Neural cell (in vitro differentiated cells): ENCODE measurements at regions not wholly inside any gene's neighbourhood (a gene's known extent, or its start where the extent isn't known, plus 50 kb on each side); places are given as distances from the start of the nearest gene placed in this dataset.

Experiments
- H2AFZ ChIP-seq: fragments of 200-600, 300-800 bp; sonication (generic), shearing (Covaris generic); 2 replicates; pipeline ENCODE4 v1.6.0; 2014; ENCODE audit warnings: low read depth, mild to moderate bottlenecking, antibody characterized with exemption, low read length, moderate library complexity
- H3F3A ChIP-seq: fragments of 200-600 bp; shearing (Covaris generic); 2 replicates; pipeline ENCODE4 v1.6.1; 2016; ENCODE audit warnings: mild to moderate bottlenecking, moderate library complexity, mixed read lengths, antibody characterized with exemption, low read length; ENCODE audit not compliant: insufficient read depth, poor library complexity, severe bottlenecking
- H3K27ac ChIP-seq: fragments of 200-600, 300-800 bp; sonication (generic), shearing (Covaris generic); 2 replicates; pipeline ENCODE4 v1.5.1; 2014; ENCODE audit warnings: mild to moderate bottlenecking, low read length, moderate library complexity
- H3K27me3 ChIP-seq: fragments of 300-800, 200-600 bp; sonication (generic), shearing (Covaris generic); 2 replicates; pipeline ENCODE4 v1.6.0; 2014; ENCODE audit warnings: mild to moderate bottlenecking, low read depth, low read length, moderate library complexity; ENCODE audit not compliant: insufficient read depth
- H3K36me3 ChIP-seq: fragments of 300-800, 200-600 bp; sonication (generic), shearing (Covaris generic); 2 replicates; pipeline ENCODE4 v1.5.1; 2014; ENCODE audit warnings: mild to moderate bottlenecking, antibody characterized with exemption, low read length, moderate library complexity; ENCODE audit not compliant: insufficient read depth
- H3K4me2 ChIP-seq: fragments of 300-800, 200-600 bp; sonication (generic), shearing (Covaris generic); 2 replicates; pipeline ENCODE4 v1.6.0; 2014; ENCODE audit warnings: mild to moderate bottlenecking, low read length
- H3K4me3 ChIP-seq: fragments of 300-800, 200-600 bp; sonication (generic), shearing (Covaris generic); 2 replicates; pipeline ENCODE4 v1.5.1; 2014; ENCODE audit warnings: mild to moderate bottlenecking, low read length, moderate library complexity
- H3K79me2 ChIP-seq: fragments of 200-600 bp; shearing (Covaris generic); replicated peaks from 2 replicates; pipeline ENCODE4 v1.6.0; 2014; ENCODE audit warnings: mild to moderate bottlenecking, low read length, moderate library complexity; ENCODE audit not compliant: insufficient read depth
- H3K9ac ChIP-seq: fragments of 300-800, 200-600 bp; sonication (generic), shearing (Covaris generic); 2 replicates; pipeline ENCODE4 v1.6.1; 2016; ENCODE audit warnings: mild to moderate bottlenecking, low read length, mixed read lengths
- H3K9me2 ChIP-seq: fragments of 200-600 bp; shearing (Covaris generic); 2 replicates; pipeline ENCODE4 v1.6.1; 2016; ENCODE audit warnings: mild to moderate bottlenecking, low read length, mixed read lengths; ENCODE audit not compliant: insufficient read depth
- H3K9me3 ChIP-seq: fragments of 200-600, 300-800 bp; sonication (generic), shearing (Covaris generic); 2 replicates; pipeline ENCODE4 v1.6.1; 2016; ENCODE audit warnings: mild to moderate bottlenecking, mixed run types, low read length, moderate library complexity, mixed read lengths
- H4K20me1 ChIP-seq: fragments of 200-600 bp; shearing (Covaris generic); 2 replicates; pipeline ENCODE4 v1.6.1; 2016; ENCODE audit warnings: mild to moderate bottlenecking, mixed run types; ENCODE audit not compliant: insufficient read depth
- EP300 ChIP-seq: fragments of 450-650 bp; conservative IDR thresholded peaks from 2 replicates; pipeline ENCODE4 v1.6.1; 2014; ENCODE audit warnings: antibody characterized with exemption, mild to moderate bottlenecking, moderate library complexity; ENCODE audit not compliant: poor library complexity, severe bottlenecking
- EZH2 ChIP-seq: fragments of 200-600, 300-800 bp; shearing (Covaris generic), sonication (generic); IDR thresholded peaks from 2 replicates; pipeline ENCODE4 v1.6.1; 2014; ENCODE audit warnings: antibody characterized with exemption, low read length, borderline replicate concordance, mild to moderate bottlenecking; ENCODE audit not compliant: insufficient read depth, poor library complexity, severe bottlenecking
- MXI1 ChIP-seq: fragments of 450-650 bp; conservative IDR thresholded peaks from 2 replicates; pipeline ENCODE4 v1.6.1; 2014; ENCODE audit warnings: antibody characterized with exemption, mild to moderate bottlenecking; ENCODE audit not compliant: poor library complexity, severe bottlenecking
- POLR2AphosphoS5 ChIP-seq: IDR thresholded peaks from 2 replicates; pipeline ENCODE4 v1.6.1; 2012
- RAD21 ChIP-seq: fragments of 450-650 bp; conservative IDR thresholded peaks from 2 replicates; pipeline ENCODE4 v1.6.1; 2014; ENCODE audit warnings: antibody characterized with exemption, mild to moderate bottlenecking, moderate library complexity
- REST ChIP-seq: IDR thresholded peaks from 2 replicates; pipeline ENCODE4 v1.6.1; 2012; ENCODE audit warnings: borderline replicate concordance
- SMC3 ChIP-seq: fragments of 450-650 bp; conservative IDR thresholded peaks from 2 replicates; pipeline ENCODE4 v1.6.1; 2014; ENCODE audit warnings: antibody characterized with exemption, mild to moderate bottlenecking, moderate library complexity; ENCODE audit not compliant: poor library complexity
- TAF1 ChIP-seq: IDR thresholded peaks from 2 replicates; pipeline ENCODE4 v1.6.1; 2012; ENCODE audit warnings: low read depth
- TF ChIP-seq, protein P1 (sequence below): fragments of 450-650 bp; IDR thresholded peaks from 2 replicates; pipeline ENCODE4 v1.5.1; 2014; ENCODE audit warnings: antibody characterized with exemption, mild to moderate bottlenecking, moderate library complexity; ENCODE audit not compliant: poor library complexity, severe bottlenecking

GRCh38 chr22:48737461-48738203 lies 1090.0 kb downstream of the BRD1 start (continued):
- TF ChIP-seq EP300 (no peak), EZH2 (no peak)

- H3F3A ChIP-seq = no peaks in the 10 kb centered on the region
- no peak overlapping the region for H3K4me2 ChIP-seq
- H3K27ac ChIP-seq = no peak overlapping the region
- no peak overlapping the region for H2AFZ ChIP-seq
- no peaks in the 10 kb centered on the region for H3K36me3 ChIP-seq
- H3K27me3 ChIP-seq = no peaks in the 10 kb centered on the region
- no peaks in the 10 kb centered on the region for H3K9me2 ChIP-seq
- H3K9me3 ChIP-seq = no peaks in the 10 kb centered on the region
- no peak overlapping the region for H3K9ac ChIP-seq
- H3K79me2 ChIP-seq = no peaks in the 10 kb centered on the region
- no peak overlapping the region for H3K4me3 ChIP-seq
- TF ChIP-seq REST = no peak
- TF ChIP-seq TAF1 = no peak
- no peak for TF ChIP-seq SMC3
- no peak for TF ChIP-seq EP300
- TF ChIP-seq EZH2 = no peak
- no peak for TF ChIP-seq RAD21
- no peak for TF ChIP-seq POLR2AphosphoS5
- TF ChIP-seq MXI1 = no peak
- TF ChIP-seq, protein P1, sequence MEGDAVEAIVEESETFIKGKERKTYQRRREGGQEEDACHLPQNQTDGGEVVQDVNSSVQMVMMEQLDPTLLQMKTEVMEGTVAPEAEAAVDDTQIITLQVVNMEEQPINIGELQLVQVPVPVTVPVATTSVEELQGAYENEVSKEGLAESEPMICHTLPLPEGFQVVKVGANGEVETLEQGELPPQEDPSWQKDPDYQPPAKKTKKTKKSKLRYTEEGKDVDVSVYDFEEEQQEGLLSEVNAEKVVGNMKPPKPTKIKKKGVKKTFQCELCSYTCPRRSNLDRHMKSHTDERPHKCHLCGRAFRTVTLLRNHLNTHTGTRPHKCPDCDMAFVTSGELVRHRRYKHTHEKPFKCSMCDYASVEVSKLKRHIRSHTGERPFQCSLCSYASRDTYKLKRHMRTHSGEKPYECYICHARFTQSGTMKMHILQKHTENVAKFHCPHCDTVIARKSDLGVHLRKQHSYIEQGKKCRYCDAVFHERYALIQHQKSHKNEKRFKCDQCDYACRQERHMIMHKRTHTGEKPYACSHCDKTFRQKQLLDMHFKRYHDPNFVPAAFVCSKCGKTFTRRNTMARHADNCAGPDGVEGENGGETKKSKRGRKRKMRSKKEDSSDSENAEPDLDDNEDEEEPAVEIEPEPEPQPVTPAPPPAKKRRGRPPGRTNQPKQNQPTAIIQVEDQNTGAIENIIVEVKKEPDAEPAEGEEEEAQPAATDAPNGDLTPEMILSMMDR = no peak
- no peaks in the 10 kb centered on the region for H4K20me1 ChIP-seq
Measured at GRCh38 chr22:48736593-48737460, 1090.8 kb downstream of the BRD1 start.

DNA sequence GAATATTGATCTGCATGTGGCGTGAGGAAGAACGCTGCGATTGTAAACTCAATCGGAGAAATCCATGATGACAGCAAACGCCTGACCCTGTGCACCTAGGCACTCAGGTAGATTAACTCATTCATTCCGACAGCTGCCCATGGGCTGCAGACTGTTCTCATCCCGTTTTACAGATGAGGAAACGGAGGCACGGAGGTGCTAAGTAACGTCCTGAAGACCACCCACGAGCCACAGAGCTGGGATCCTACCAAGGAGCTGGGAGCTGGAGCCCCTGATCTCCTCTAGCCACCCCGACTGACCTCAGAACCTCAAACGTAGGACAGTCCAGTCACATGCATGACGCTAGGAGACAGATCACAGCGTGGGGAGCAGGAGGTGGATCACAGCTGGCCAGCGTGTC lies 1092.7 kb downstream of the BRD1 start:
- Histone ChIP-seq H4K20me1 (no peaks in the 10 kb centered on the region), H3K4me3 (no peak overlapping the region), H3K9me2 (no peaks in the 10 kb centered on the region), H3F3A (no peaks in the 10 kb centered on the region), H3K36me3 (no peaks in the 10 kb centered on the region), H3K79me2 (no peaks in the 10 kb centered on the region), H3K4me2 (no peak overlapping the region), H3K27ac (no peak overlapping the region), H3K27me3 (no peaks in the 10 kb centered on the region), H2AFZ (no peak overlapping the region), H3K9ac (no peak overlapping the region), H3K9me3 (no peaks in the 10 kb centered on the region)
- TF ChIP-seq, protein P1 = no peak
- TF ChIP-seq POLR2AphosphoS5 = no peak
- TF ChIP-seq SMC3 = no peak
- TF ChIP-seq REST = no peak
- TF ChIP-seq MXI1 = no peak
- TF ChIP-seq TAF1 = no peak
- TF ChIP-seq RAD21 = no peak
- TF ChIP-seq EZH2 = no peak
- no peak for TF ChIP-seq EP300
